Lung (tissue), 11 donors: ENCODE measurements at regions not wholly inside any gene's neighbourhood (a gene's known extent, or its start where the extent isn't known, plus 50 kb on each side); places are given as distances from the start of the nearest gene placed in this dataset.

Experiments
- ATAC-seq: fragments of 200-7000 bp; cut with Tn5 transposase; one replicate; pipeline ENCODE4 v1.9.1; 2020; ENCODE audit warnings: moderate number of reproducible peaks; ENCODE audit not compliant: insufficient read depth, low FRiP score
- DNase-seq, 3 donors: peaks; one replicate each; pipeline ENCODE4 v3.0.0-alpha.2; 2013 to 2017
- H3K27ac ChIP-seq, 2 donors: one replicate each; pipeline ENCODE4 v1.5.1; 2013; ENCODE audit warnings: mild to moderate bottlenecking in 2 of 2, moderate library complexity in 2 of 2, control low read depth in 1 of 2, inconsistent platforms in 1 of 2, low read depth in 1 of 2, low read length in 1 of 2
- H3K27me3 ChIP-seq, 3 donors: one replicate each; pipeline ENCODE4 v1.5.1; 2013; ENCODE audit warnings: low read length in 2 of 3; ENCODE audit not compliant: control insufficient read depth in 3 of 3, insufficient read depth in 3 of 3
- H3K36me3 ChIP-seq, 4 donors: one replicate each; pipeline ENCODE4 v1.5.1; 2013; ENCODE audit warnings: low read length in 4 of 4, mild to moderate bottlenecking in 1 of 4, moderate library complexity in 1 of 4; ENCODE audit not compliant: control insufficient read depth in 4 of 4, insufficient read depth in 4 of 4
- H3K4me1 ChIP-seq, 5 donors: one replicate each; pipeline ENCODE4 v1.5.1; 2013; ENCODE audit warnings: low read length in 5 of 5, mild to moderate bottlenecking in 2 of 5, moderate library complexity in 1 of 5; ENCODE audit not compliant: control insufficient read depth in 5 of 5, insufficient read depth in 5 of 5
- H3K4me3 ChIP-seq: one replicate; pipeline ENCODE4 v1.5.1; 2013; ENCODE audit warnings: mild to moderate bottlenecking, control low read depth, moderate library complexity
- H3K9ac ChIP-seq, 2 donors: one replicate each; pipeline ENCODE4 v1.5.1; 2013; ENCODE audit warnings: low read length in 2 of 2, control low read depth in 1 of 2; ENCODE audit not compliant: insufficient read depth in 1 of 2
- H3K9me3 ChIP-seq, 4 donors: one replicate each; pipeline ENCODE4 v1.5.1; 2013; ENCODE audit warnings: low read length in 3 of 4, mild to moderate bottlenecking in 1 of 4, moderate library complexity in 1 of 4; ENCODE audit not compliant: control insufficient read depth in 4 of 4, insufficient read depth in 3 of 4
- CTCF ChIP-seq: IDR thresholded peaks from 2 replicates; pipeline ENCODE4 v1.5.1; 2012; ENCODE audit warnings: mild to moderate bottlenecking; ENCODE audit errors: control extremely low read depth, extremely low read depth
- WGBS, 2 donors: extraction: QIAGEN DNeasy Blood & Tissue Kit; methylation state at CpG; one replicate each; pipeline ENCODE4 v1.1.7; 2013; 5-methylcytosine and 5-hydroxymethylcytosine counted together
- donor health status: control.
- donor health status: control.
- donor health status: Bipolar disorder and iron deficiency.
- donor health status: healthy.
- donor health status: DM: yes; HTN: yes; CAD: no.

GRCh38 chr17:79366988-79367571 is 243.8 kb downstream of the RBFOX3 start:
- Histone ChIP-seq H3K4me1 (no peaks in the 10 kb centered on the region), H3K9ac (no peak overlapping the region), H3K4me3 (no peak overlapping the region), H3K36me3 (no peaks in the 10 kb centered on the region), H3K9me3 (peaks cover 0 to 9% (median 0%) of the 10 kb centered on the region in 4 donors), H3K27ac (no peak overlapping the region), H3K27me3 (peaks cover 9 to 36% (median 14%) of the 10 kb centered on the region in 3 donors)
- 63 to 66% methylated on average over 12 of the region's 12 CpGs for WGBS, 2 donors
- no peak for TF ChIP-seq CTCF
- ATAC-seq, result no peak
- DNase-seq, result no peak

GRCh38 chr17:79365836-79366770 is 244.7 kb downstream of the RBFOX3 start:
- no peak for TF ChIP-seq CTCF
- DNase-seq, result peak in 2 of 3 donors; percentile 9 to 25
- Histone ChIP-seq H3K27me3 (peaks cover 10 to 41% (median 14%) of the 10 kb centered on the region in 3 donors), H3K4me3 (no peak overlapping the region), H3K36me3 (no peaks in the 10 kb centered on the region), H3K9me3 (peaks cover 0 to 8% (median 0%) of the 10 kb centered on the region in 4 donors), H3K27ac (no peak overlapping the region), H3K4me1 (no peaks in the 10 kb centered on the region), H3K9ac (no peak overlapping the region)
- ATAC-seq, result no peak
- WGBS, 2 donors, result 47 to 62% methylated on average over 28 of the region's 28 CpGs

- no peak for DNase-seq
- no peaks in the 10 kb centered on the region for H3K4me1 ChIP-seq
- H3K27me3 ChIP-seq, result peaks cover 10 to 38% (median 11%) of the 10 kb centered on the region in 3 donors
- 87 to 89% methylated on average over 12 of the region's 12 CpGs for WGBS, 2 donors
- H3K9ac ChIP-seq, result no peak overlapping the region
- H3K4me3 ChIP-seq, result no peak overlapping the region
- H3K27ac ChIP-seq, result no peak overlapping the region
- no peak for TF ChIP-seq CTCF
- ATAC-seq, result no peak
- H3K36me3 ChIP-seq, result no peaks in the 10 kb centered on the region
- peaks cover 0 to 8% (median 0%) of the 10 kb centered on the region in 4 donors for H3K9me3 ChIP-seq
These were observed 245.5 kb downstream of the RBFOX3 start for GRCh38 chr17:79365351-79365750.
